T follicular helper cell (primary cell): ENCODE measurements at regions not wholly inside any gene's neighbourhood (a gene's known extent, or its start where the extent isn't known, plus 50 kb on each side); places are given as distances from the start of the nearest gene placed in this dataset.

Experiments
- DNase-seq: peaks from one replicate; pipeline ENCODE4 v3.0.0-alpha.2; 2020; ENCODE audit warnings: low read depth

DNA sequence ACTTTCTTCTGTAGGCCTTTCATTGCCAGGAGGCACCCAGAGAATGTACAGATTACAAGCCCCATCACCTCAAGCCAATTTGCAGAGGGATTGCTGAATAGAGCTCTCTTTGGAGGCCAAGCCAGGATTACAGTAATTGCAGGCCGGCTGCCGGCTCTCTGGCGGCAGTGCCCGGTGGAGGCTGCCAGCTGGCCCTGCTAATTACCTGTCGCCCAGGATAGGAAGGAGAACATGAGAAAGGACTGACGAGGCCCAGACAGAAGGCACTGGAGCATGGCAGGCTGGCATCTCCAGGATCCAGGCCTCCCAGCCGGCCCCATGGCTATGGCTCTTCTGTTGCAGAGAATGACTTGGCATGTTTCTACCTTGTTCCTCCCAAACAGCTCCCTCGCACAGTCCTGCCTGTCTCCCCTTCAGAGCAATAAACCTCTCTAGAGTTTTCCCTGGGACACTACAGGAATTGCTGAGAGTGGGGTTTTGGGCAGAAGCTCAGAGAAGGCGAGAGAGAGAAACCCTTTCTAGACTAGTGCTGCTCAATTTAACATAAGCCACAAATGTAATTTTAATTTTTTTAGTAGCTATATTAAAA is 273.6 kb upstream of the PROK2 start:
- no peak for DNase-seq

DNA sequence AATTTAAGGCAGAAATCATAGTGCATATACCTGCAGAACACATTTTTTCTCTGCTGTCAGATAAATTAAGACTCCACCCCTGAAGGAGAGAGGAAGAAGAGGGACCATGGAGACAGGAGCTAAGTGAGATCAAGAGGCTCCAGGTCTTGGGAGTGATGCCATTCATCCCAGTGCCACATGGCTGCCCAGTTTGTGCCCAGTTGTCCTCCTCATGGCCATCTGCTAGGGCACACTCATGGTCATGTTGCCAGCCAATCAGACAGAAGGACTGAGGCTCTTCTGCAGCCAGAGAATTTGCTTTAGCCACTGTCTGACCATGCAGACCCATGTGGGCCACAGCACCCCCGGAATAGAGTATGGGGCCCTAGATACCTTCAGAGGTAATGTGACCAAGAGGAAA is 270.5 kb upstream of the PROK2 start:
- no peak for DNase-seq

DNA sequence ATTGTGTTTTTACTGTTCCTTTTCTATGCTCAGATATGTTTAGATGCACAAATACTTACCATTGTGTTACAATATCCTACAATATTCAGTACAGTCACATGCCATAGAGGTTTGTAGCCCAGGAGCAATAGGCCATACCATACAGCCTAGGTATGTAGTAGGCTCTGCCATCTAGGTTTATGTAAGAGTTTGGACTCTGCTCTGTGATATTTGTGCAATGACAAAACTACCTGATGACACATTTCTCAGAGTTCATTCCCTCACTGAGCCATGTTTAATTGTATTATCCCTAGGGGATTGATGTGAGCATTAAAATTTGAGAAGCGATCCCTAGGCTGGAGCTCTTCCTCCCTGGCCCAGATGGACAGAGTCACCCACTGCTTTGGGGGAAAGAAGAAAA is 270.0 kb upstream of the PROK2 start:
- no peak for DNase-seq

DNA sequence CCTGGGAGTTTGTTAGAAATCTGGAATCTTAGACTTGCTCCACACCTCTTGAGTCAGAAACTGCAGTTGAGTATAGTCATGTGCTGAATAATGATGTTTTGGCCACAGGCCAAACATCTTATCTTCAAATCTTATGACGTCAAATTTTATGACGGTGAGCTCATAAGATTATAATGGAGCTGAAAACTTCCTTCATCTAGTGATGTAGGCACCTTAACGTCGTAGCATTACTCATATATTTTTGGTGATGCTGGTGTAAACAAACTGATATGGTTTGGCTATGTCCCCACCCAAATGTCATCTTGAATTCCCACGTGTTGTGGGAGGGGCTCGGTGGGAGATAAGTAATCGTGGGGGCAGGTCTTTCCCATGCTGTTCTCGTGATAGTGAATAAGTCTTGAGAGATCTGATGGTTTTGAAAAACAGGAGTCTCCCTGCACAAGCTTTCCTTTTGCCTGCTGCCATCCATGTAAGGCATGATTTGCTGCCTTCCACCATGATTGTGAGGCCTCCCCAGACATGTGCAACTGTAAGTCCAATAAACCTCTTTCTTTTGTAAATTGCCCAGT is 268.0 kb upstream of the PROK2 start:
- DNase-seq, result no peak

DNA sequence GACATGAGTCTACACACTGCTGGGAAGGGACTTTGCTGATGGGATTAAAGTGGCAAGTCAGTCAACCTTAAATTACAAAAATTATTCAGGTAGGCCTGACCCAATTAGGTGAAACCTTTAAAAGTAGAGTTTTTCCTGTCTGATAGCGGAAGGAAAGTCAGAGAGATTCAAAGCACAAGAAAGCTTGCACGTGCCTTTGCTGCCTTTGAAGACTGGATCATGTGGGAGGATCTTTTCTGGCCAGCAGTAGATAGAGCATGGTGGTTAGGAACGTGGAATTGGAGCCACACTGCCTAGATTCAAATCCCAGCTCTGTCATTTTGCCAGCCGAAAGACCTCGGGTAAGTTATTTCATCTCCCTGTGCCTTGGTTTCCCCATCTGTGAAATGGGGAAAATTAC is 265.8 kb upstream of the PROK2 start:
- no peak for DNase-seq

DNA sequence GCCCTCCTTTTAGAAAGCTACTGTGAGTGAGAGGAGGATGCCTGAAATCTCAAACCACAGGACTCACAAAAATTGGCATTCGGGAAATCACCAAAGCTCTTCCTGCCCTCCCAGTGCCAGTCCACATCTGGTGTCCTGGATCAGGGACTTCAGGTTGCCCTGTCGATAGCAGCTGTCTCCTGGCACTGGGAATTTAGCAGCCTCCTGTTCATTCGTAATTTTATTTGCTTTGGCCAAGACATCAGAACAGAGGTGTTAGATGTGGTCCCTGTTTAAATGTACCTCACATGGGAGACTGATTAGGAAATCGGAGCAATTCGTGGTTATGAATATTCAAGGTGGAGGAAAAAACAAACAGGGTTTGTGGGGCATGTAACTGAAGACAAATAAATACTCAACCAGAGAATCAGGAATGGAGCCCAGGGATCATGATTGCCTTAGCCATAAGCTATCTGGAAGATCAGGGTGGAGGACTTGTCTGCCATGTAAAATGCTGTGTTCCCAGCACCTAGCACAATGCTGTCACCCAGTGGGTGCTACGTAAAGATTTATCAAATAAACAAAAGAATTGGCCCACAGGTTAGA is 265.2 kb upstream of the PROK2 start:
- no peak for DNase-seq

DNA sequence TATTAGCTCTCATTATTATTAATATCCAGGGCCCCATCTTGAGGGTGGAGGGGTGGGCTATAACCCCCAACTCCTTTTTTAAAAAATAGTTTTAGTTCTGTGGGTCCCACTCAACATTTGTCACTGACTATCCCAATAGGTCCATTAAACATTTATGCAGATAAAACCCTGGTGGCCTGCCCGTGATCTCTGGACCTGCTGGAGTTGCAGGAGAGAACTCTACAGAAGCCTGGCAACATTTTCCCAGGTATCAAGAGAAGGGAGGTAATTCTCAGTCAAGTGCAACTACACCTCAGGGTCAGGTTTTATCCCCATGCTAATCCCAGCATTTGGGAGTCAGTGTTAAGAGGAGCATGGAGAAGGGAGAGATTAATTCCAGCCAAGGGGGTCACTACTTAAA is 264.4 kb upstream of the PROK2 start:
- DNase-seq, result no peak

DNA sequence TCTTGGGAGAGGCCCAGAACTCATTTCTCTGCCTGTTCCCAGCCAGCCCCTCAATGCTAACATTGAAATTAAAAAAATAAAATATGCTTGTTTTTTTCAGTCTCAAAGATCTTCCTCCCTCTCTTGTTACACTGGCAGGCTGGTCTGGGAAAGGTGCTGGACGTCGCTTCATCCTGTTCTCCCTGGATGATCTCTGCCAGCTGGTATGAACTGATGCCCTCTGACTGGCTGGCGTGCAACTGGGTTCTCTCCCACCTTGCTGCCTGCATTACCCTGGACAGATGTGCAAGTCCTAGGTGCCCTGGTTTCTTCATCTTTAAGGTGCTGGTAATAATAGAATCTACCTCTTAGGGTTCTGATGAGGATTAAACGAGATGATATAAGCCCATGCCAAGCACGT is 263.9 kb upstream of the PROK2 start:
- DNase-seq, result no peak

DNA sequence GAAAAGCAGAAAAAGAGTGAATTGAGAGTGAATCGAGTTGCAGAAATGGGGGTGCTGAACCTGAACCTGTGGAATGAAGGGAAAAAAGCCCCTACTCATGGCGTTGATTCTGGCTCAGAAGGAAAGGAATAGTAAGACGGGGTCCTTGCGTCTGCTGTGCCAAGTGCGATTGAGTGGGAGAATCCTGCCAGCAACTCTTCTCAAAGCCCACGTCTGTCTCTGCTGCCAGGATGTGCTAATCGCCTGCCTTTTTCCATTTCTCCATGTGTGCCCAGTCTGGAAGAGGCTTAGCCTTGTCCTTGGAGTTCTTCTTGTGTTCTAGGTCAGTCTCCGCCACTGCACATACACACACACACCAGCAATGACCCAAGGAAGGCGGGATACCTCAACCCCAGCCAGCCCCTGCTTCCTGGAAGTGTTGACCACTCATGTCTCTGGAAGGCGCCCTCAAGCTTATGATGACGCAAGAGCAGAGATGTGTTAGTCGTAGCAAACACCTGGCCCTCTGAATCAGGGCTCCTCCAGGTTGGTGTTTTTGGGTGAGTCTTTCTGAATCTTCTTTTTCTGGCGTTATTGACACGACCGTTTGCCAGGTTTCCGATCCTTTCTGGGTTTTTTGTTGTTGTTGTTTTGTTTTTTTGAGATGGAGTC is 262.4 kb upstream of the PROK2 start:
- no peak for DNase-seq

DNA sequence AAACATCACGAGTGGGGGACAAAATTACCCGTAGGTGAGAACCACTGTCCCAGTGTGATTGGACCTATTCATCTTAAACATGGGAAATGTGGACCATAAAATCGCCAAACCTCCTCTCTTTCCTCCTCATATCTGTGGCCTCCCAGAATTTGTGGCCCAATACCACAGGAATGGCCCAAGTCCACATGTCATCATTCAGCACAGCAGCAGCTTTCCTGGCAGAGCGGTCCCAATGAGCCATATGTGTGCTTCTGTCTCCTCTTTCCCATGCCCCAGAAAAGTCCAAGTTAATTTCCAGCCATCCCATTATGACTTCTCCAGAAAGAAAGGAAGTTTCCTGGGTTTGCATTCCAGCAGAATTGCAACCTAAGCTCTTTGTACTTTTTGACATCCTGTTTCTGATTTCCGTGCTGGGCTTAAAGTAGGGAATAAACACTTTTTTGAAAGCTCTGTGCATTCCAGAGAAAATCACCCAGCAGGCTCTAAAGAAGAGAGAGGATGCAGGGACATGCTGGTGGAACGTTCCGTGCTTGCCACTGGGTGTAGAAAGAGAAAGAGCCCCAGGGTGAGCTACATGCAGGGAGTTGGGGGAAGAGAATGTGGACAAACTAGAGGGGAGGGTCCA is 259.4 kb upstream of the PROK2 start:
- no peak for DNase-seq

DNA sequence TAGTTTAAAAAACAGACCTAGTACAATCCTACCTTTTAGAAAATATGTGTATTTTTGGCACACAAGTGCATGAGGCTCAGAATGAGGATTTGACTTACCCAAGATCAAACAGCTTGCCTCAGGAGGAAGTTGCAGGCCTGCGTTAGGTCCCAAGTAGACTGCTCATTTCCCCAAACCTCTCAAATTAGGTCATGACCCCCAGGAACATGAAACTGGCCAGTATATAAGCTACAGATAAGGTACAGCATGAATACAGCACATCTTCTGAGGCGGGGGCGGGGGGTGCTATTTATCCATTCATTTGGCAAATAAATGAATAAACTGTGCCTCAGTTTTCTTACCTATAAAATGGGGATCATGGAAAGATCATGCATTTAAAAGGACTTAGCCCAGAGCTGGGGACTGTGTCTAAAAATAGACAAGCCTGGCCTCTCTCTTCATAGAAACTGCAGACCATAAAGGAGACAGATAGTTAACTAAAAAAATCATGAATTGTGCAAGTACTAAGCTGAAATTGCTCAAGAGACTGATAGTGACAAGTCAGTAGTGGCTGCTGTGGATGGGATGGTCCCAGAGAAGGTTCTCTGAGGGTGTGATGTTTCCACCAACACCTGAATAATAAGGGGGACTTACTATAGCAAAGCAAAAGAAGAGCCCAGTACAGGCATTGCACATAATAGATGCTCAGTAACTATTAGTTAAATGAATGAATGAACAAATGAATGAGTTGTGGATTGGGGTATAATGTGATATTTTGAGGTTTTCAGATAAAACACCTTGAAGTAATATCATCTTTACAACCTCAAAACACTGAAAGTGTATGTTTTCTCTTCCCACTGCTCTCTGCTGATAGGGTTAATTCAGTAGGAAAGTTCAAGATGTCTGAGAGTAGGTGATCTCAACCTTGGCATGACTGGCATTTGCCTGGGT is 258.5 kb upstream of the PROK2 start:
- DNase-seq, result no peak

DNA sequence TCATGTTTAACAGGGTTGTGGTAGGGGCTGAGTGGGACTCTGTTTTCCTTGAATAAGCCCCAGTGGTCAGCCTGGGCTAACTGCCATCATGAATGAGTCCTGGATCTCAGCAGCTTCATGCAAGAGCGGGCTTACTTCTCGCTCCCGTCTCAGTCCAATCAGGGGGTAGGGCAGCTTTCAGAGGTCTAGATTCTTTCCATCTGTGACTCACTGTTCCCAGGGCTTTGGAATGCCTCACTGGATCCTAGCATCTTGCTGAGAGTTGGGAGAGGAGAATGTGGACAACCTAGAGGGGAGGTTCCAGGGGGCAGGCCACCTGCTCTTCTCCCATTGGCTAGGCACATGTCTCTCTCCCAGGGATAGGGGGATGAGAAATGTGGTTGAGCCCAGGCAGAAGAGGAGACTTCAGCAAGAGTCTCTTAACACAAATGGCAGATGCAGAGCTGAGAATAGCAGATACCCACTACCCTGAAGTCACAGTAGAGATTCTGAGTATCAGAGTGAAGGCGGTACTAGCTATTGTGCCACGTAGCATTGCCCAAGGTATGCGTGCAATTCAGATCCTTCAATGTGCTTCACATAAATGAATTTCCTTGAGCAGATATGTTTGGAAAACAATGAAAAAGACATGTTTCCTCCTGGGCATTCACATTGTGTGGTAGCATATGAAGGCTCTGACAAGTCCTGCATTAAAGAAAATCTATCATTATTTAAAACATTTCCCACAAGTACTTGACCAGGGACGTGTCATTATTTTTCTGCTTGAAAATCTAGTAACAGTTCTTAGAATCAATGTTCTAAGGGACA is 257.7 kb upstream of the PROK2 start:
- DNase-seq, result no peak

DNA sequence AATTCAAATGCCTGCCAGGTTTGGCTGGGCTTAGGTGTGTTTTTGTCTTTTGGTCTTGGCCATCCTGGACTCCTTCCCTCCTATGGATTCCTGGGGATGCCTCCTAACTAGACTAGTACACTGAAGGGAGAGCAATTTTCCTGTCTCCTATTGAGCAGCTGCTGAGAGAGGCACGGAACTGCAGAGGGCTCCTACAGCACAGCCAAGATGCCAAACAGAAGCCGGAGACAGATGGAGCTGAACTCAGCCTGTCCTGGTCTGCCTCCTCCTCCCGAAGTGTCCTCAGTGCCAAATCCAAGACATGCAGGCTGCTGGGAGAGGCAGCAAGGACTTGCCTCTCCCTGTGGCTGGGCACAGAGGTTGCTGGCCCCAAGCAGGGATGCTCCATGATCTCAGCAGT is 256.6 kb upstream of the PROK2 start:
- DNase-seq, result no peak

DNA sequence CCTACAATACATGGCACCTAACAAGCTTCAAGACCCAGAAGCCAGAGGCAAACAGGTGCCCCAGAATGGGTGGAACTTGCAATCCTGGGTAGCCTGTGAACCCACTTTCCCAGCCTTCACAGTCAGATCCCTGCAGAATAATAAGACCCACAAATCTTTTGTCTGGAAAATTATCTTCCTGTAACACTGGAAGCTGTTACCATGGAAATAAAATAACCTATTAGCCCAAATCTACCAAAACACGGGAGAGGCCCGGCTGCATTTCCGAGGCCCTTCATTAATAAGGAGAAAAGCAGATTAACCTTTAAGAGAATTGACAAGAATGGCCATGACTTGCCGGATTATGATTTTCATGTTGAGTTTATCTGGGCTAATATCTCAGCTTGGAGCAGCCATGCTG is 256.1 kb upstream of the PROK2 start:
- no peak for DNase-seq

DNA sequence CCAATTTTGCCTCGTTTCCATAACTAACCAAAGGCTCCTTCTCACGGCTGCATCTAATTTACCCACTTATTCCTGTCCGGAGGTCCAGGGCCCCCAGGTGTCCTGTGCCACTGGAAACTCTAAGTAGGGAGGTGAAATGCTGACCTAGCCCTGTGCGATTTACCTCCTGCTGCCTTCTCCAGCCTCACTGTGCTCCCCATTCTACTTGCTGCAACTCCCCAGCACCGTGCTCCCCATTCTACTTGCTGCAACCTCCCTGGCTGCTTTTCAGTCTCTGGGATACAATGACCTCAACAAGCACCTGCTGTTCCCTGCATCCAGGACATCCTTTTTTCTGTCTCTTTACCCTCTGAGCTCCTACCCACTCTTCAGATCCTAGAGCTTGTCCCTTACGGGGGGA is 254.7 kb upstream of the PROK2 start:
- DNase-seq, result no peak

DNA sequence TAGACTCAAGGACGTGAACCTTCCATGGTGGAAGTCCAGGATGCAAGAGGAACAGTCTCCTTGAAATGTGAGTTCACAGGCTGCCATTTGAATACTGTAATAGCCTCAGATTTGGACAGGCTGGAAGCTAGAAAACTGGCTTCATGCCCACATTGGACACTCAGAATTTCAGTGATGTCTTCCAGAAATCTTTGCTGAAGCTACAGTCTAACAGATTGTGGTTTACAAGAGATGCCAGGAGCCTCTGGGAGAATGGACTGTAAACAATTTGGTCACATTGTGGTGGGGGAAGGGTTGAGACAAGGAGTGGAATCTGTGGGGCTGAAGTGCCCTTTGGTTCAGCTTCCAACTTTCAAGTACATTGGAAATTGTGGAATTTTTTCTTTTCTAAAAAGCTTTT is 252.0 kb upstream of the PROK2 start:
- DNase-seq, result no peak

DNA sequence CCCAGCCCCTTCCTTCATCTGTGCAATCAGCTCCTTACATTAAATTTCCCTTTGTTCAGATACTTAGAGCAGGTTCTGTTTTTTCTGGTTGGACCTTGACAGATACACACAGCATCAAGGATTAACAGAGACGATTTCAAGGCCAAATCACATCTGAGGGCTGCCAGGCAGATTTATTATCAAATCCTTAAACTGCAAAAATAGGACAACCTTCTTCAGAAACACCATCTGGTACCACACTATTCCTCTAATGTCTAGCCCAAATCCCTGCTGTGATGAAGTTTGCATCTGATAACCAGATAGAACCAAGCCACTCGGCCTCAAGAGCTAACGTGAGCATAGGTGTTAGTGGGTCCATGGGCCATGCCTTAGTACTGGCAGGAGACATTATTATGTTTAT is 250.7 kb upstream of the PROK2 start:
- no peak for DNase-seq

DNA sequence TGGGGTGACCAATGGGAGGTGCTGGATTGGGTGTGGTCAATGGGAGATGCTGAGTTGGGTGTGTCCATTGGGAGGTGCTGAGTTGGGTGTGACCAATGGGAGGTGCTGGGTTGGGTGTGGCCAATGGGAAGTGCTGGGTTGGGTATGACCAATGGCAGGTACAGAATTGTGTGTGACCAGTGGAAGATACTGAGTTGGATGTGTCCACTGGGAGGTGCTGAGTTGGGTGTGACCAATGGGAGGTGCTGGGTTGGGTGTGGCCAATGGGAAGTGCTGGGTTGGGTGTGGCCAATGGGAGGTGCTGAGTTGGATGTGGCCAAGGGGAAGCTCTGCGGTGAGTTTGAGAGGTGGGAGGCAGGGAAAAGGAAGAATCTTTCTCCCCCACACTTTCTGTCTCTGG is 250.0 kb upstream of the PROK2 start:
- no peak for DNase-seq

DNA sequence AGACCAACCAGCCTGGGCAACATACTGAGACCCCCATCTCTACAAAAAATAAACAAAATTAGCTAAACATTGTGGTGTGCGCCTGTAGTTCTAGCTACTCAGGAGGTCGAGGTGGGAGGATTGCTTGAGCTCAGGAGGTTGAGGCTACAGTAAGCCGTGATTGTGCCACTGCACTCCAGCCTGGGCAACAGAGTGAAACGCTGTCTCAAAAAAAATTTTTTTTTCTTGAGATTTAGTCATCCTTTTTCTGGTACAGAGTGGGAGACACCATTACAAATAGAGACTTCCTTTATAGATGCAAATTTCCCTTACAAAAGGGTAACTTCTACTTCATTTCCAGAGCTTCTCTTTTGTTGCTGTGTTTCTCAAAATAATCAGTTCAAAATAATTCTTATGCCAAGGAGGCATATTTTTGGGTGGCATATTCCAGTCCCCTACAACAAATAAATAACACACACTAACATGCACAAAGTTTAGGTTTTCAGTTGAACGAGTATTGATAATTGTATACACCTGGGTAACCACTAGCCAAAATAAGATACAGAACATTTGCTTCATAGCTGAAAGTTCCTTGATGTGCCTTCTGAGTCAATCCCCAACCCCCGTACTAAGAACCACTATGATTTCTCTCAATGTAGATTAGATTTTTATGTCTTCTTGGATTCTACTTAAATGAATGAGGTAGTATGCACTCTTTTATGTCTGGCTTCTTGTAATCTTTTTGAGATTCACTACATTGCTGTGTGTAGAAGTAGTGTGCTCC is 248.9 kb upstream of the PROK2 start:
- no peak for DNase-seq

DNA sequence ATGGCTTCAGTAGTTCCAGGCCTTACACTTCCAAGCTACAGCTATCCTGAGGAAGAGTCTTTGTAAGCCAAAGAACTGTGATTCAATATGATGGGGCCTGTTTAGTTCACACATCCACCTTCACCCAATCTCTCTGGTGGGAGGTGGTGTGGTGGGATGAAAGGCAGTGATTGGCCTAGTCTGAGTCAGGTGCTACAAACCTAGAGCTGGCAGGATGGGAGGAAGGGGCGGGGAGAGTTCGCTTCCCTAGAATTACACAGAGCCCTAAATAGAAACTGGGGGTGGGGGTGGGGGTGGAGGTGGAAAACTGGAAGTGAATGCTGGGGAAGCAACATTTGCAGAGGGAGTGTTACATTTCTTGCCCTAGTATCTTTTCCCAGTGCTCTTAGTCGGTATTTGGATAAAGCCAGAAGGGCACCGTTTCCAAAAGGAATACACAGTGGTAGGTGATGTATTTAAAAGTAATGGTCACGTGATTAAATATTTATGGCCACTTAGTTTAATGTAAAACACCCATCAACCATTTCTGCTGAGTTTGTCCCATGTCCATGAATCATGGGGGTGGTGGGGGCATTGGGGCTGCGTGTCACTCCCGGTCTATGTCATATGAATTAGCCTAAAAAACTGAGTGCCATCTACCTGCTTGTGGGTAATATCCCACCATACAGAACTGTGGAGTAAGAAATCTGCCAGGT is 247.6 kb upstream of the PROK2 start:
- no peak for DNase-seq
